Stimulated activated CD8-positive, alpha-beta memory T cell treated with anti-CD3 and anti-CD28 coated beads, Interleukin-2, amount 100 ng/mL, for 48 hours (primary cell): ENCODE measurements at regions not wholly inside any gene's neighbourhood (a gene's known extent, or its start where the extent isn't known, plus 50 kb on each side); places are given as distances from the start of the nearest gene placed in this dataset.
A peak's percentile ranks its signal among the peaks of the same experiment; 100 is the strongest.
"Not testable (repeated sequence)": the region's sequence is repeated elsewhere in the genome, so short reads cannot be mapped to it uniquely, and the experiment has no call there.

Experiments used
- DNase-seq, 2 donors: peaks; one replicate each; pipeline ENCODE4 v3.0.0-alpha.2; 2020; ENCODE audit warnings: low read depth in 2 of 2

GRCh38 chr10:27390681-27391080, 113.4 kb upstream of the RAB18 start:
- DNase-seq: no peak

DNA sequence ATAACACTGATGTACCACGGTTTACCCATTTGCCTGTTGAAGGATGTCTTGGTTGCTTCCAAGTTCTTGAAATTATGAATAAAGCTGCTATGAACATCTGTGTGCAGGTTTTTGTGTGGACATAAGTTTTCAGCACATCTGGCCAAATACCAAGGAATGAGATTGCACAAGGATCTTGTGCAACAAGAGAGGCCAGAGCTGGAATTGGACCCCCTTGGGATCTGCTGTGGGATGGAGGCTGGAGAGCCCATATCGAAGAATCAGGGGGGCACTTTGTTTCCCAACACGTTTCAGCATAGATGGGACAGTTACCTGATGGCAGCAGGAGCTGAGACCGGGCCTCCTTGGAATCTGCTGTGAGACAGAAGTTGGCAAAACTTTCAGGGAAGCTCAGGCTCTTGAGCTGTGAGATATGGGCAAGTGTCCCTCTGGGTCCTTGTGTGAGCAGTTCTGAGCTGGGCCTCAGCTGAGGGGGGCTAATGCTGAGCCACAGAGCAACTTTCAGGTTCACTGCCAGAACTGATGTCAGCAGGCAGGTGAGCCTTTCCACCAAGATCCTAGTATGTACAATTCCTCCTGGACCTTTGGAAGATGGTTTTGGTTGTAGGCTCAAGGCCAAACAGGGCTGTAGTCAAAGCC, 115.2 kb upstream of the RAB18 start:
- no peak for DNase-seq

DNA sequence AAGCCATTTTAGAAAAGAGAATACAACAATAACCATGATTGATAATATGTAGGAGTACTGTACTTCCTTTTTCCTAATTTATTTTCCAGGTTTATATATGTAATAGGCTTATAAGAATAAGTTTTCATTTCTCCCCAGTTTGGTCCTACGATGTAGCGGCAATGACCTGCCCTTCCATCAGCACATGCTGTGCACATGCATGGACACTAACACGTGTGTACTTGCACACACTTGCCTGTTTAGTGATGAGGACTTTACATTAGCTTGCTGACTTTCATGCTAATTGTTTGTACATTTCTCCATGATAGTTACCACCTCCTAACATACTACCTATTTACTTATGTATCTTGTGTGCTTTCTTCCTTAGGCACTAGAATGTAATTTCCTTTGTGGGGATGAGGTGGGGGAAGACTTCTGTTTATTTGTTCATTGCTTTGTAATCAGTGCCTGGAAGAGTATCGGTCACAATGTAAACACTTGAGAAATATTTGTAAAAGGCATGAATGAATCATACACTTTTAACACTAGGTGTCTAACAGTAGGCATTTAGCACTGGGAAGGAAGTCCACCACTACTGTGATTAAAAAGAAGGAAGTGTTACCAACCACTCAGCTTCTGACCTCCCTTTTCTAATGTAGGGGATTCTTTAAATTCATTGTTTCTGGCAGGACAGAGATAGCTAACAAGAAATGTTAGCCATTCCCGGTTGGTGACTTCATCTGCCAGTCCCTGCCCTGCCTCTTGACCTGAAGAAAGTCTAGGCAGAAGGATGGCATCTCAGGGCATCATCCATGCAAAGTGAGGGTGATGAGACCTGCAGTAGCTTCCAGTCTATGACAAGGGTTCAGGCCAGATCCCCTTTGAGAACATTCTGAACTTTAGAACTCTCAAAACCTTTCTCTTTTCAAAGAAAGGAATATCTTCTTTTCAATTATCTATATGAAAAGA, 120.2 kb upstream of the RAB18 start:
- no peak for DNase-seq

- DNase-seq: no peak
Observed at GRCh38 chr10:27382176-27382575, 121.9 kb upstream of the RAB18 start.

GRCh38 chr10:27380929-27381358, 123.2 kb upstream of the RAB18 start:
- DNase-seq: no peak

DNA sequence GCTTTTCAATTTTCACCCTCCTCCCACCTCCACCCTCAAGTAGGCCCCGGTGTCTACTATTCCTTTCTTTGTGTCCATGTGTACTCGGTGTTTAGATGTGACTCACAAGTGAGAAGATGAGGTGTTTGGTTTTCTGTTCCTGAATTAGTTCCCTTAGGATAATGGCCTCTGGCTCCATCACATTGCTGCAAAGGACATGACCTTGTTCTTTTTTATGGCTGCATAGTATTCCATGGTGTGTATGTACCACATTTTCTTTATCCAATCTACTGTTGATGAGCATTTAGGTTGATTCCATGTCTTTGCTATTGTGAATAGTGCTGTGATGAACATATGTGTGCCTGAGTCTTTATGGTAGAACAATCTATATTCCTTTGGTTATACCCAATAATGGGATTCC, 125.1 kb upstream of the RAB18 start:
- DNase-seq: not testable (repeated sequence)

- DNase-seq: no peak
Observed at GRCh38 chr10:27373566-27374160, 130.4 kb upstream of the RAB18 start.

DNA sequence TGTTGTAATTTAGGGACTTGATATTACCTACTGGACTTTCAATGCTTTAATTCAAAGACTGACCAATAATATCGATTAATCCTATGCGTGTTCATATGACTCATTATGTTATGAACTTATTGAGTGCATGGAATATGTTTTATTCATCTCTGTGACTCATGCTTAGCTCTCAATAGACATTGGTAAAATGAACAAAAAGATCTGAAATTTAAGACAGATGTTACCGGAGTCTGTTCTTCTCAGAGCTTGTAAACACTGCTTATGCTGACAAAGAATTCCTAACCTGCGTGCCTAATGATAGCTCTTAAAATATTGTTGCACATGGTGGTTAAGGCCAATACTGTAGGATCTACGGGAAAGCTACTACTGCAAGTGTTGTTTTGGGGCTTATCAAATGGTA, 131.5 kb upstream of the ACBD5 start:
- DNase-seq: no peak

DNA sequence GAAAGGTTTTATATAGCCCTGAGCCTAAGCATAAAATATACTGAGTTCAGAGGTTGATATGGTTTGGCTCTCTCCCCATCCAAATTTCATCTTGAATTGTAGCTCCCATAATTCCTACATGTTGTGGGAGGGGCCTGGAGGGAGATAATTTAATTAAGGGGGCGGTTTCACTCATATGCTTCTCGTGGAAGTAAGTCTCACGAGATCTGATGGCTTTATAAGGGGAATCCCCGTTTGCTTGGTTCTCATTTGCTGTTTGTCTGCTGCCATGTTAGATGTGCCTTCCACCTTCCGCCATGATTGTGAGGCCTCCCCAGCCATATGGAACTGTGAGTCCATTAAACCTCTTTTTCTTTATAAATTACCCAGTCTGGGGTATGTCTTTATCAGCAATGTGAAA, 130.8 kb upstream of the ACBD5 start:
- DNase-seq: not testable (repeated sequence)

DNA sequence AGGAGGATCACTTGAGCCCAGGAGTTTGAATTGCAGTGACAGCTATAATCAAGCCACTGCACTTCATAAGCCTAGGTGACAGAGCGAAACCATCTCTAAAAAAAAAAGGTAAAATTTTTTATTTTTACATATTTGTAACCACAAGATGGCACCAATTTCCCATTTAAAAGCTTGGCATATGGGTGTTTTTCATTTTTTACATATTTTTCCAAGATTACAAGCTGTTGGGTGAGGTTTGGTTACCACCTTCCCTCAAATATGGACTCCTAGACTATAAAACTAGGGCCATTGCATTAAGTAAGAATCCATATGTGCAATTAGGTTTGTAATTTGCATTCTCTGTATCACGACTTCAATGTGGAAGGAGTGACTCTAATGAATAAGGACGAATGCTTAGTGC, 129.3 kb upstream of the ACBD5 start:
- DNase-seq: no peak

DNA sequence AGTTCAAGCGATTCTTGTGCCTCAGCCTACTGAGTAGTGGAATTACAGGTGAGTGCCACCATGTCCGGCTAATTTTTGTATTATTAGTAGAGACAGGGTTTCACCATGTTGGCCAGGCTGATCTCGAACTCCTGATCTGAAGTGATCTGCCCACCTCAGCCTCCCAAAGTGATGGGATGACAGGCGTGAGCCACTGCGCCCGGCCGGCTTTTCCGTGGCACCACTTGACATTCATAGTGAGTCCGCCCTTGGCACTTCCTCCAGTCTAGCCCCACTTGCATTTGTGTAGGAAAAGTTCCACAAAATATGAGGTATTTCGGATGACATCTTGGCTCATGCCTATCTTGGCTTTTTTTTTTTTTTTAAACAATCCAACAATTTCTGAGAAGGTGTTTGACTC, 128.1 kb upstream of the ACBD5 start:
- DNase-seq: no peak

- DNase-seq: no peak
Observed at GRCh38 chr10:27366769-27367168, 126.2 kb upstream of the ACBD5 start.

- DNase-seq: no peak
Observed at GRCh38 chr10:27364028-27364427, 123.4 kb upstream of the ACBD5 start.

DNA sequence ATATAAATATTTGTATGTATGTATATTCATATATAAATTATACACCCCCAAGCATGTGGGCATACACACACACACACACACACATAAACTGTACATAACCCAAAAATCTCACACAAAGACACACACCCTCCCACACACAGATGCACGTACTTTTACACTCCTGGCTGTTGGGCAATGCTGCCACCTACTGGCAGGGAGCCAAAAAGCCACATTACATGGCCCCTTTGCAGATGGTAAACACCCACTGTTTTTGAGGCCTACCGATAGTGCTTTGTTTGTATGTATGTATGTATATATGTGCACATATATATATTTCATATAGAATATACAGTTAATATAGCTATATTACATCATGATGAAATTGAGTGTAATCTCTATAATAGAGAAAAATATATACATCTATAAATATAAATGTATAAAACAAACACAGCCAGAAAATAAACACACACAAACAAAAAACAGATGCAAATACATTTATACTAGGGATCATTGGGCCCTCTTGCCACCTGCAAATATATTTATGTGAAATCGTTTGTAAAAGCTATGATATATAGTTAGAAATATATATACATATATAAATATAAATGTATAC, 120.1 kb upstream of the ACBD5 start:
- DNase-seq: peak; percentile 54 to 70

GRCh38 chr10:27359792-27360355, 119.3 kb upstream of the ACBD5 start:
- DNase-seq: no peak

DNA sequence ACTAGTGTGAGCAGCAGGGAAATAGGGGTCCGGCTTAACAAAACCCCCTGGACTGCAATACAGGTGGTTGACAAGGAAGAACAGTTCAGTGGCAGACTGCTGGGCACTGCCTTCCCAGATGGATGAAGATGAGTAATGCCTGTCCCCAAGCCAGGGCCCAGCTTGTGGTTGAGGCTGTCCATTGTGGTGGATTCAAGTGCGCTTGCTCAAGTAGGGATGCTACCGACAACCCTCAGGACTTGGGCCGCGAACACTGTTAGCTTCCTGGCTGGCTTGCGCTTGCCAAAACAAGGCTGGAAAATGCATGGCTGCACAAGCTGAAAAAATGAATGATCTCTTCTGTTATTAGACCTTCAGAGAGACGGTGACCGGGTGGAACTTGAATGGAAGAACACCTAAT, 116.1 kb upstream of the ACBD5 start:
- no peak for DNase-seq

- no peak for DNase-seq
Observed at GRCh38 chr10:27355918-27356573, 115.4 kb upstream of the ACBD5 start.

GRCh38 chr10:27354643-27355270, 114.2 kb upstream of the ACBD5 start:
- DNase-seq: not testable (repeated sequence)

- DNase-seq: not testable (repeated sequence)
Observed at GRCh38 chr10:27354100-27354499, 113.5 kb upstream of the ACBD5 start.

- DNase-seq: no peak
Observed at GRCh38 chr10:27349987-27350386, 109.4 kb upstream of the ACBD5 start.

DNA sequence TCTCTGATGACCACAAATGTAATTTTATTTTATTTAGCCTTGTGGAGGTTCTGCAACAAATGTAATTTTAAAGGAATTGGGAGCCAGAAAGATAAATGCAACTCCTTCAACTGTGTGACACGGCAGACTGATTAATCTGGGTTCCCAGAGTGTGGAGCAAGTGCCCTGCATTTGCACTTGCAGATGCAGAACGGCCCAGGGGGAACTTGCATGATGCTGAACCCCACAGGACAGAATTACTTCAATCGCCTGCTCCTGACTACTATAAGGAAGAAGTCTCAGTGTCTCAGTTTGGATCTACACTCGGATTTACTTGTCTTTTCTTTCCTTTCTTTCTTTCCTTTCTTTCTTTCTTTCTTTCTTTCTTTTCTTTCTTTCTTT, 107.2 kb upstream of the ACBD5 start:
- not testable (repeated sequence) for DNase-seq
